Fibroblast of villous mesenchyme (primary cell): ENCODE measurements at regions not wholly inside any gene's neighbourhood (a gene's known extent, or its start where the extent isn't known, plus 50 kb on each side); places are given as distances from the start of the nearest gene placed in this dataset.

Experiments
- DNase-seq: peaks from one replicate; pipeline ENCODE4 v3.0.0-alpha.2; 2010; ENCODE audit warnings: low read depth
- H3K4me3 ChIP-seq: 2 replicates; pipeline ENCODE4 v1.5.1; 2011; ENCODE audit warnings: low read depth, mild to moderate bottlenecking, low read length
- TF ChIP-seq, protein P1 (sequence below): IDR thresholded peaks from 2 replicates; pipeline ENCODE4 v1.5.1; 2012; ENCODE audit warnings: low read depth, mild to moderate bottlenecking, low read length; ENCODE audit not compliant: insufficient read depth

DNA sequence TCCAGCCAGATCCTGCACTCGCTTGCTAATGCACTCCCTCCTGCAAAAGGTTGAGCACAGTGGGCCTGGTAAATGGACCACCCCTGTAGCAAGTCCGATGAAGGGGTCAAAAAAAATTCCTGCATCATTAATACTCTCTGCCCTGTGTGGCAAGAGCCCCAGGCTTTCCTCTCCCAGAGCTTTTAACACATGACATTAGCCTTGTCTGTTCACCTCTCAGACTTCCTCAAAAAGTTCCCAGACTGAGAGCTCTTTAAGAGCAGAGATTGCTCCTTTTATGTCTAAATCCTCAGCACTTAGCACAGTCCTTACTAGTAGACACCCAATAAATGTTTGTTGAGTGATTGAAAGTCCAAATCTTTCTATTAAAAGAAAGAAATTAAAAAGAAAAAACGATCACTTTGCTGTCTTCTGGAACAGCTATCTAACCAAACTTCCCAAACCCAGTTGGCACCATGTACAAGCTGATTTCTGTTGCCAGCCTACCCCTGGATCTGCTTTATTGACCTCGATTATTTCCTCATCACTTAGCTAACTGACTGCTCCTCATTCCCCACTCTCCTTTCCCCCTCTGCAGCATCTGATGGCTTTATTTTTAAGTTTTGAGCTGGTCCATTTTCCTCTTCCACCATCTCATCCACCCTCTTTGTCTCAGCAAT is 209.8 kb downstream of the ENC1 start:
- no peak overlapping the region for H3K4me3 ChIP-seq
- TF ChIP-seq, protein P1, sequence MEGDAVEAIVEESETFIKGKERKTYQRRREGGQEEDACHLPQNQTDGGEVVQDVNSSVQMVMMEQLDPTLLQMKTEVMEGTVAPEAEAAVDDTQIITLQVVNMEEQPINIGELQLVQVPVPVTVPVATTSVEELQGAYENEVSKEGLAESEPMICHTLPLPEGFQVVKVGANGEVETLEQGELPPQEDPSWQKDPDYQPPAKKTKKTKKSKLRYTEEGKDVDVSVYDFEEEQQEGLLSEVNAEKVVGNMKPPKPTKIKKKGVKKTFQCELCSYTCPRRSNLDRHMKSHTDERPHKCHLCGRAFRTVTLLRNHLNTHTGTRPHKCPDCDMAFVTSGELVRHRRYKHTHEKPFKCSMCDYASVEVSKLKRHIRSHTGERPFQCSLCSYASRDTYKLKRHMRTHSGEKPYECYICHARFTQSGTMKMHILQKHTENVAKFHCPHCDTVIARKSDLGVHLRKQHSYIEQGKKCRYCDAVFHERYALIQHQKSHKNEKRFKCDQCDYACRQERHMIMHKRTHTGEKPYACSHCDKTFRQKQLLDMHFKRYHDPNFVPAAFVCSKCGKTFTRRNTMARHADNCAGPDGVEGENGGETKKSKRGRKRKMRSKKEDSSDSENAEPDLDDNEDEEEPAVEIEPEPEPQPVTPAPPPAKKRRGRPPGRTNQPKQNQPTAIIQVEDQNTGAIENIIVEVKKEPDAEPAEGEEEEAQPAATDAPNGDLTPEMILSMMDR: no peak
- no peak for DNase-seq

DNA sequence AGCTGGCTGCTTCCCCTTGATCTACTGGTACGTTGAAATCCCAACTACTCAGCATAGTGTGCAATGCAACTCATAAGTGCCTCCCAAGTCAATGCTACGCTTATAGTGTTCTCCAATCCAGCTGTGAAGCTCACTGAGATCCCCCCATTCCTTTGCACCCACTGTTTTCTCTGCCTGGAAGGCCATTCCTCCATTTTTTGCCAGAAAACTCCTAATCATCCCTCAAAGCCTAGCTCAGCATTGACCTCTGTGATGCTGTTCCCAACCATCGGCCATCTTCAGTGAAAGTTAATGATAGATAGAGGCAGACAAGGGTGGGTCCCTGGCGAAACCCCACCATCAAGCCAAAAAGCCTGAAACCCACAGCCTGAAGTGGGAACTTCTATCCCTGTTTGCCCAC is 211.0 kb downstream of the ENC1 start:
- TF ChIP-seq, protein P1: no peak
- DNase-seq: no peak

DNA sequence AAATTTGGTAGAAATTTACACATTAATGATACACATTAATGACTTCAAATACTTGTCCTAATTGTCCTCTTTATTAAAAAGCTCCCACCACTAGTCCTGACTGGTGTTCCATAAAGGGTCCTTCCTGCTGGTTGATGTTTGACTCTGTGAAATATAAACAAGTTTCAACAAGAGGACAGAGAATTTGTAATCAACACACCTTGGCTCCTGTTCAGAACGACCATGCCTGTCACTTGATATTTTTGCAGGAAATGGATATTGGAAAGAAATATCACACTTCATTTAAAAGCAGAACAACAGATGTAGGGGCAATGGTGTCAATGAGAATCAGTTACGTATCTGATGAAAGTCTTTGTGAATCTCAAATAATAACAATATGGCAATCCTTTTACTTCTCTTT is 211.7 kb downstream of the ENC1 start:
- no peak overlapping the region for H3K4me3 ChIP-seq
- no peak for DNase-seq
- TF ChIP-seq, protein P1: no peak

More for the DNA sequence above, 211.0 kb downstream of the ENC1 start:
- H3K4me3 ChIP-seq: no peak overlapping the region

DNA sequence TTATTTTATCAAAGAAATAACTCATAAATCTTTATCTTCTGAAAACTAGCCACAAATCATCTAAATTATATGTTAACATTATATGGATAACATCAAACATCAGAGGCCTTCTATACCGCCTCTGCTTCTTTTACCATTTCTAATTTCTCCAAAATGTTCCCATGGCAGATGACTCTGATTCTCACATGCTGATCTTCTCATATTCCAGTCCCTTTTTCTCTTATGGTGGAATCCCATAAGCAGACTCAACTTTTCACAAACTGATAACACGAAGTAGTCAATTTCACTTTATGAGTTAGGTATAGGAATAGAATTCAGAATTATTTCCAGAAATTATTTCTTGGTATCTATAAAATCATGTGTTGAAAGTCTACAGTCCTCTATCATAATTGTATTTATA is 212.3 kb downstream of the ENC1 start:
- DNase-seq: no peak
- TF ChIP-seq, protein P1: no peak
- no peak overlapping the region for H3K4me3 ChIP-seq

DNA sequence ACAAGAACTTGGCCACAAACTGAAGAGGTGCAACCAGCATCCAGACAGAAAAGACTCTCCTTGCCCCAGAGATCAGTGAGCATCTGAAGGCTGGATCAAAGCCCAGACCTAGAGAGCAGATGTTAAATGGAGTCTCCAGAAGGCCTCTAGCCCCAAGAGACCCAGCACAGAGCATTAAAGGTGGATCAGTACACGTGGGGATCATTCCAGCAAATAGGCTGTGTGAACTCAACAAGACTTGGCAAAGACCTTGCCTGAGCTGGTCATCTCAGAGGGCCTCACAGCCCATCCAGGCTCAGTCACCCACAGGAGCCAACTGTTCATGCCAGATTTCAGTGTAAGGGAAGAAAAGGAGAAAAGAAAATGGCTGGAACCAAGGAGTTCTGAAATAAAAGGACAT is 214.0 kb downstream of the ENC1 start:
- H3K4me3 ChIP-seq: no peak overlapping the region
- TF ChIP-seq, protein P1: no peak
- no peak for DNase-seq

DNA sequence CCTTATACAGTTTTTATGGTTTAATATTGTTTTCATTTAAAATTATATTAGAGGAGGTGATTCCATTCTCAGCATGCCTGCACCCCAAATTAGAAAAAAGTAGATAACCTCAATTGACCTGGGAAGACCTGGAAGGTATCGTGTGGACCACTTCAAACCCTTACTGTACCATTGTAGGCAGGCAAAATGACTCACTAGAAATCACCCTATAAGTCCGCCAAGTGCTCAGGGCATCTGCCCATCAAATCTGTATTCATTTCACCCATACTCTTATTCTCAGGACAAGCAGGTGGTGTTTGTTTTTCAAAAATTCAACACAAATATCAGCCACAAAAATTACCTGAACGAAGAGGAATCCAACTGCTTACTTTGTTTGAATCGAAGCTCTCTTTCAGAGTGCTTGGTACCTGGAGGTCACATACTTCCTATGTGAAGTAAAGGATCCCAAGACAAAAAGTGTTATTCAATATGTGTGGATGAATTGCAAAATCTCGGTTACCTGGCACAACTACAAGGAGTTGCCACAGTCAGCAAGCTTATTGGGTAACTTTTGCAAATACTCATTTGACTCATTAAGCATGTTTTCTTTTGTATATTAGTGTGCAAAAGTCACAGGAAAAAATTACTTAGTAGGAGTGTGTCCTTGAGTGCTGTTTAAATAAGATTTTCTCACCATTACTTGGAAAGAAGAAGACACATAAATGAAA is 216.2 kb downstream of the ENC1 start:
- DNase-seq: peak; percentile 5
- no peak overlapping the region for H3K4me3 ChIP-seq

More for the DNA sequence above, 216.2 kb downstream of the ENC1 start:
- TF ChIP-seq, protein P1: no peak
